NCI-H1048 (cell line): ENCODE measurements at regions not wholly inside any gene's neighbourhood (a gene's known extent, or its start where the extent isn't known, plus 50 kb on each side); places are given as distances from the start of the nearest gene placed in this dataset.

Source experiments
- DNase-seq: peaks from one replicate; lab custom pipeline; 2025; lab: John Stamatoyannopoulos, UW

GRCh38 chr6:148291876-148292275 is 50.8 kb upstream of the SASH1 start:
- DNase-seq: no peak
